GM21737 (cell line): ENCODE measurements at regions not wholly inside any gene's neighbourhood (a gene's known extent, or its start where the extent isn't known, plus 50 kb on each side); places are given as distances from the start of the nearest gene placed in this dataset.
"Not testable (repeated sequence)": the region's sequence is repeated elsewhere in the genome, so short reads cannot be mapped to it uniquely, and the experiment has no call there.

Experiments used
- ATAC-seq: cut with Tn5 transposase; IDR thresholded peaks from one replicate; pipeline ENCODE4 v1.9.1; 2021; ENCODE audit warnings: mild to moderate bottlenecking, moderate library complexity; ENCODE audit not compliant: unreplicated experiment

GRCh38 chr6:86738078-86738477 lies 199.2 kb upstream of the HTR1E start:
- ATAC-seq, result no peak

GRCh38 chr6:86731631-86732030 lies 205.7 kb upstream of the HTR1E start:
- ATAC-seq, result not testable (repeated sequence)

DNA sequence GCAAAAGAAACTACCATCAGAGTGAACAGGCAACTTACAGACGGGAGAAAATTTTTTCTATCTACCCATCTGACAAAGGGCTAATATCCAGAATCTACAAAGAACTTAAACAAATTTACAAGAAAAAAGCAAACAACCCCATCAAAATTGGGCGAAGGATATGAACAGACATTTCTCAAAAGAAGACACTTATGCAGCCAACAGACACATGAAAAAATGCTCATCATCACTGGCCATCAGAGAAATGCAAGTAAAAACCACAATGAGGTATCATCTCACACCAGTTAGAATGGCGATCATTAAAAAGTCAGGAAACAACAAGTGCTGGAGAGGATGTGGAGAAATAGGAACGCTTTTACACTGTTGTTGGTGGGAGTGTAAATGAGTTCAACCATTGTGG lies 206.6 kb upstream of the HTR1E start:
- not testable (repeated sequence) for ATAC-seq

DNA sequence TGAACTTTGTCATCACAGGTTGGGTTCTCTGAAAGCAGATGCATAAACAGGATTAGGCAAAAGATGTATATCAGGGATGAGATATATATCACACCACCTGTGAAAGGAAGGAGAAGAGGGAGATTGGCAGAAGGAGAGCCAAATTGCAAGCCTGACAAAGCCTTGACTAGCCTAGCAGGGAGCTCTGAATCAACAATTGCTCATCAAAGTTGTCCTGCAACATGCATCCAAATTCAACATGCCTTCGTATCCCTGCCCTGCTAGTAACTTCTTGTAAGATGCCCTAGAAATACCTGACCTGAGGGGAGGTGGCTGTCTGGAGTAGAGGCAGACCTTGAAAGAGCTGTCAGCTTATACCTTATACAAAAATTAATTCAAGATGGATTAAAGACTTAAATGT lies 207.1 kb upstream of the HTR1E start:
- ATAC-seq, result no peak

DNA sequence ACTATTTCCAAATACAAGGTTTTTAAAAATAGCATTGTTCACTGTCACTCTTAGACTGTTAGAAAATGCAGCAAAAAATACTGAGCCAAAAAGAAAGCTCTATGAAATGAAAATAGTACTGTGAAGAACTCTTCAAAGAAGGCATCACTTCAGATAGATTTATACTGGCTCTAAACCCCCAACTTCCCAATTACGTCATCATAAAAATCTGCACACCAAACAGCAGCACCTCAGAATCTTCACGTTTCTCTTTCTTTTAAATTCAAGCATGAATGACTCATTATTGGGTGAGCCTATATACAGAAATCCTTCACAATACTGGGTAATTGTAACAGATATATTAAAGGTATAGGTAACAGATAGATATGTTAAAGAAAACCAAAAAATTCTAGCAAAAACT lies 208.4 kb upstream of the HTR1E start:
- ATAC-seq, result no peak

DNA sequence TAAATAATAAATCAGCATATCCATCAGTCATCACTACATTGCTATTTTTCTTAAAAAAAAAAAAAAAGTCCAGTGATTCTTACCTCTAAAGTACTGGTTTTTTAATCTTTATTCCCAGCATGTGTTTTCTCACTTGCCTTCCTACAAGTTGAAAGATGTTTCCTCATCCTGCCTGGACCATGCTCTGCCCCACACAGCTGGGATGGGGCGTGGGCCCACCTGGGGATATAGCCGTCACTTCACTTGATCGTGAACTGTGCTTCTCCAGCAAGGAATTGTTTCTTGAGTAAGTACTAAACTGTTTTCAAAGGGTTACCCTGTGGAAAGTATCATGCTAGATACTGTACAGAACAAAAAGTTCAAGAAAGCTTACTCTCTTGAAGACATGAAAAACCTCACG lies 212.6 kb upstream of the HTR1E start:
- ATAC-seq, result no peak

- no peak for ATAC-seq
These were observed 213.6 kb upstream of the HTR1E start for GRCh38 chr6:86723729-86724128.

DNA sequence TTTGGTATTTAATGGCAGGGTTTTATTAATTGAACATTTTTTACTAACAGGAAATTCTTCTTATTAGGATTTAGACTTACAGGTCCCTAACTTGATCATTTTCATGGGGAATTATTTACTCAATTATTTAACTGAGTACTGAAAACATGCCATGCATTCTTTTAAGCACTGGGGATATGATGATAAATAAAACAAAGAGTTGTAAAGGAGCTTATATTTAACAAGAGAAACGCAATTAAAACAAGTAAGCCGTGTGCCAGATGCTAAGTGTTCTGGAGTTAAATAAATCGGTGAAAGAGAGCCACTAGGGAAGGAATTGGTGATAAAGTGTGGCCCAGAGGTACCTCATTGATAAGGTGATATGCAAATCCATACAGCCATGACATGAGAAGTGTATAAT lies 214.2 kb upstream of the HTR1E start:
- no peak for ATAC-seq

DNA sequence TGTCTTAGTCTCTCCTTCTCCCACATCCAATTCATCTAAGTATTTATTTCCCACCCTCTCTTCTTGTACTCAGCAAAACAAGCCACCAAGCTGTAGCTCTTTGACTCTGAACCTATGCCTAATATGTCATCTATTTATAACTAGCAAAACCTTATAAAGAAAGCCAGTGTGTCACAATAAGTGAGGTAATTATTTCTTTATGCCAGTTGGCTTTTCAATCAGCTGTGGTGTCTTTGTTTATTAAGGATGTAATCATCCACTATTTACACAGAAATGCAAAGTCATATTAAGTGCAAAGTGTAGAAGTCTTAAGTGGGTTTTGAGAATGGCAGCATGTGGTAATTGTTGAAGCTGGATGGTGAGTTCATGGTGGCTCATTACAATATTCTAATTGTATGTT lies 215.2 kb upstream of the HTR1E start:
- no peak for ATAC-seq

GRCh38 chr6:86715676-86716075 lies 221.7 kb upstream of the HTR1E start:
- no peak for ATAC-seq

DNA sequence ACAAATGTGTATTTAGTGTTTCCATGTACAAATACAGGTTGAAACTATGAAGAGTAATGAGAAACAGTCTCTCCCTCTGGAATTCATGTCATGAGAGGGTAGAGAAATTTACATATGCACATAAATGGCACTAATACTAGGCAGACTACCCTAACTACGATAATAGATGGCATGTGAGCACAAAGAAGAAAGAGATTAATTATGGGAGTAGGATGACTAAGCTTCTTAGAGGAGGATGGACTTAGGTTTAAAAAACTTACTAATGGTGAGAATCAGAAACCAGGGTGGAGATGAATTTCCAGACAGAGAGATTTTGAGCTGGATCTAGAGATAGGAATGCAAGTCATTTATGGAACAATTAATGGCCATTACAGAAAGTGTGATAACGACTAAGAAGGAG lies 225.3 kb upstream of the HTR1E start:
- no peak for ATAC-seq

DNA sequence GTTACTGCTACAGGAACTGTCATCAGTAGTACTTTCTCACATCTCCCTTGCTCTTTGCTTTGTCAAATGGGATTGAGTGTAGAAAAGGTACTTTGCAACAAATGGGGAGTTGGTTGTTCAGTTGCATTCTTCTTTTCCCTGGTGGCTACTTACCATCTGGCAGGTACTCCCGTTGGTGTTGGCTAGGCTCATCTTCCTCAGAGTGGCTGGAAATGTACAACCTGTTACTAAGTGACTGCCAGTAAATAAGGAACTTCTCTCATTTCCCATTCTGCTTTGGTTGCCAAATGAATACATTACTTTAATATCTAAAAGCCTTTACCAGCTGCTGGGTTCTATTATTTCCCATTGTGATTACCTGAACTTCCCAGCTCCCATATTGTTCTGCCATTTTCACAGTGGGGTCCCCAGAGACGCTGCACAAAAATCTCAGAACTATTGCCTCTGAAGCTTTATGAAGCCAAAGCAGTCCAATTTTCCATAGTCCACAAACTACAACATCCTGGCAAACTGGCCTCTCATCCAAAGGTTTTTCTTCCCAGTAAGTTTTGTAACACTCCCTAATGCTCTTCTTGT lies 229.7 kb upstream of the HTR1E start:
- no peak for ATAC-seq

GRCh38 chr6:86706449-86706848 lies 230.9 kb upstream of the HTR1E start:
- no peak for ATAC-seq

GRCh38 chr6:86701228-86701627 lies 236.1 kb upstream of the HTR1E start:
- not testable (repeated sequence) for ATAC-seq

DNA sequence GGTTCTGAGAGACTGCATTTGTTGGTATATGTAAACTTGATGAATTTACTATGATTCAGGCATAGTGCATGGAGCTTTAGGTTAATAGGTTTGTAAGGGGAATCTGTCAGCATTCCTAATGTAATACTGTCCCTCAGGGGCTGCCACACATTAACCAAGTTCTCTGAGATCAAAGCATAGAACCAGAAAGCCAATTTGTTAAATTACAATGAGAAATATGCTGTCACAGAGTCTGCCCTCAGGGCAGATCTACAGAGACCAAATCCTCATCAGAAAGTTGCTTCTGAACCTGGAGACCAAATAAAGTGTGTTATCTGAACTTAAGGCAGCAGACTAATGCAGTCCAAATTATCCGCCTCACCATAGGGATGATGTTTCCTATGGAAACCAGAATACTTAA lies 250.8 kb upstream of the HTR1E start:
- no peak for ATAC-seq

GRCh38 chr6:86685230-86685797 lies 252.0 kb upstream of the HTR1E start:
- ATAC-seq, result no peak

GRCh38 chr6:86683132-86683908 lies 254.0 kb upstream of the HTR1E start:
- no peak for ATAC-seq

GRCh38 chr6:86682297-86682696 lies 255.0 kb upstream of the HTR1E start:
- no peak for ATAC-seq

DNA sequence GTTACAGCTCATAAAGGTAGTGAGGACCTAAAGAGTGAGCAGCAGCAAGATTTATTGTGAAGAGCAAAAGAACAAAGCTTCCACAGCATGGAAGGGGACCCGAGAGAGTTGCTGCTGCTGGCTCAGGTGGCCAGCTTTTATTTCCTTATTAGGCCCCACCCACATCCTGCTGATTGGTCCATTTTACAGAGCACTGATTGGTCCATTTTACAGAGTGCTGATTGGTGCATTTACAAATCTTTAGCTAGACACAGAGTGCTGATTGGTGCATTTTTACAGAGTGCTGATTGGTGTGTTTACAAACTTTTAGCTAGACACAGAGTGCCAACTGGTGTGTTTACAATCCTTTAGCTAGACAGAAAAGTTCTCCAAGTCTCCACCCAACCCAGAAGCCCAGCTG lies 256.2 kb upstream of the HTR1E start:
- not testable (repeated sequence) for ATAC-seq

GRCh38 chr6:86672125-86672524 lies 265.2 kb upstream of the HTR1E start:
- ATAC-seq, result not testable (repeated sequence)

DNA sequence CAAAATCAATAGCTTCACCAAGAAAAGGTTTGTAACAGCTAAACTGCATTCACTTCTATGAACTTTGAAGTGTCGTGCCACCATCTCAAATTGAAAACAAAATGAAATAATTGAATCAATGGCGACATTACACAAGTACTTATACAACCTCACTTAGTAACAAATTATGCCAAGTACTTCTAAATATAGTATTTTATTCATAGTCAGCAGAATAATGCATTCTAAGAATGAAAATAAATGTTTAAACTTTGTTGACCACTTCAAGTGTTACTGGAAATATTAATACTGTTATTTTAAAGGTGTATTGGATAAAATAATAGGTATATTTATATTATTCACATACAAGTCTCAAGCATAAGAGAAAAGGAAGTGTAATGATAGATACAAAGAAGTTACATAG lies 280.1 kb upstream of the HTR1E start:
- no peak for ATAC-seq

GRCh38 chr6:86629123-86629522 lies 308.2 kb upstream of the HTR1E start:
- no peak for ATAC-seq
